GM21390 (cell line): ENCODE measurements at regions not wholly inside any gene's neighbourhood (a gene's known extent, or its start where the extent isn't known, plus 50 kb on each side); places are given as distances from the start of the nearest gene placed in this dataset.
A peak's percentile ranks its signal among the peaks of the same experiment; 100 is the strongest.

Experiments
- ATAC-seq: cut with Tn5 transposase; IDR thresholded peaks from one replicate; pipeline ENCODE4 v1.9.1; 2021; ENCODE audit not compliant: unreplicated experiment

GRCh38 chr15:35168464-35168863, 83.4 kb upstream of the NANOGP8 start:
- ATAC-seq = no peak

- no peak for ATAC-seq
Measured at GRCh38 chr15:35167675-35168074, 82.6 kb upstream of the NANOGP8 start.

GRCh38 chr15:35166730-35167359, 81.8 kb upstream of the NANOGP8 start:
- ATAC-seq = no peak

DNA sequence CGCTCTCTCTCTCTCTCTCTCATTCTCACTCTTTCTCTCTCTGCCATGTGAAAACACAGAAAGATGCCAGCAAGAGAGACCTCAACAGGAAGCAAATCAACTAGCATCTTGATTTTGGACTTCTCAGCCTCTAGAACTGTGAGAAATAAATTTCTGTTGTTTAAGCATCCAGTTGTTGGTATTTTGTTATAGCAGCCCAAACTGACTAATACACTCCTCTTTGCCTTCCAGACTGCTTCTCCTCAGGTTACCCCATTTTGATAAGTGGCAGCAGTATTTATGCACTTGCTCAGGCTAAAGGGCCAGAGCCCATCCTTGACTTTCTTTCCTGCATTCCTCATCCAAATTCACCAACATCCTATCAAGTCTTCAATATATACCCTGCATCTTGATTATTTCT, 76.6 kb upstream of the NANOGP8 start:
- ATAC-seq = no peak

DNA sequence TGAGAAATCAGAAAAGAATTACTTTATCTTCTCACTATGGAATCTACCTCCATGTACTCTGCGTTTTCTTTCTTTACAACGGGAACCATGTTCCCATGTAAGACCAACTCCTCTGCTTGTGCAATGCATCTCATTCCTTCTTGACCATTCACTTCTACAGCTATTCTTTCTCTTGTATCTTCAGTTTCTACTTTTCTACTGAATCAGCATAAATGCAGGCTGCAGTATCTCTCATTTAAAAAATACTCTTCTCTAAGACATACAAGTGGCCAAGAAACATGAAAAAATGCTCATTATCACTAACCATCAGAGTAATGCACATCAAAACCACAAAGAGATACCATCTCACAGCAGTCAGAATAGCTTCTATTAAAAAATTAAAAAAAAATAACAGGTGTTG, 74.1 kb upstream of the NANOGP8 start:
- ATAC-seq = no peak

DNA sequence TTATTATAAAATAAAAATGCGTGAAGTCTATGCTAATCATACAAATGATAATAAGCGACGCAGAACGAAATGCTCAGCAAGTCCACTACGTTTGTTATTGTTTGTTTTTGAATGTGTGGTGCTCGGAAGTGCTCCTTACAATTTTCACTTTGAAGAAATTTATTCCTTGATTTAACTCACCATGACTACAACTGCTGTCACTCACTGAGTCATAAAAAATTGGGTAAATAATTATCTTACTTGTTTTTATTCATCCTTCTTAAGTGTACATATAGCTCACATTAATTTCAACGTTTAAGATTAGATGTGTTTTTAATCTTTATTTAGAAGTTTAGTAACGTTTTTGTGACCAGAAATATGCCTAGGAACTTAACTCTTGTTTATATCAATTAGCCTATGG, 66.7 kb upstream of the NANOGP8 start:
- ATAC-seq = no peak

GRCh38 chr15:35151381-35151780, 66.3 kb upstream of the NANOGP8 start:
- ATAC-seq = no peak

GRCh38 chr15:35150361-35150760, 65.3 kb upstream of the NANOGP8 start:
- ATAC-seq = no peak

DNA sequence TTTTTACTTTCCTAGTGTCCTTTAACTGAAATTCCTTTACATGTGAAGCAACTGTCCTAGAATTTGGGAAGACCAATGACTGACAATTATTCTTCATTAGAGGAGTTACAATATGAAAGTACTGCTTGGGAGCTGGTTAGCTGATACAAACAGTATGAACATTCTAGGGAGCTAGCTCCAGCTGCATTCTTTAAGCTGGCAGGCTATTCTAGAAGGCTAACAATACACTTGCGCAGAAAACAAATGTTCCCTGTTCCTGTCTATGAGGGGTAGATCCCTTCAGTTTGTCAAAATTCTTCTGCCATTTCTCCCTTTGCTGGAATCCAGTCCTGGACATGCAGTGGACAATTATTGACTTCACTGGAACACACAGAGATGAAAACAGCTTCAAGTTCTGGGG, 60.2 kb upstream of the NANOGP8 start:
- ATAC-seq = no peak

GRCh38 chr15:35142578-35142977, 57.5 kb upstream of the NANOGP8 start:
- no peak for ATAC-seq

DNA sequence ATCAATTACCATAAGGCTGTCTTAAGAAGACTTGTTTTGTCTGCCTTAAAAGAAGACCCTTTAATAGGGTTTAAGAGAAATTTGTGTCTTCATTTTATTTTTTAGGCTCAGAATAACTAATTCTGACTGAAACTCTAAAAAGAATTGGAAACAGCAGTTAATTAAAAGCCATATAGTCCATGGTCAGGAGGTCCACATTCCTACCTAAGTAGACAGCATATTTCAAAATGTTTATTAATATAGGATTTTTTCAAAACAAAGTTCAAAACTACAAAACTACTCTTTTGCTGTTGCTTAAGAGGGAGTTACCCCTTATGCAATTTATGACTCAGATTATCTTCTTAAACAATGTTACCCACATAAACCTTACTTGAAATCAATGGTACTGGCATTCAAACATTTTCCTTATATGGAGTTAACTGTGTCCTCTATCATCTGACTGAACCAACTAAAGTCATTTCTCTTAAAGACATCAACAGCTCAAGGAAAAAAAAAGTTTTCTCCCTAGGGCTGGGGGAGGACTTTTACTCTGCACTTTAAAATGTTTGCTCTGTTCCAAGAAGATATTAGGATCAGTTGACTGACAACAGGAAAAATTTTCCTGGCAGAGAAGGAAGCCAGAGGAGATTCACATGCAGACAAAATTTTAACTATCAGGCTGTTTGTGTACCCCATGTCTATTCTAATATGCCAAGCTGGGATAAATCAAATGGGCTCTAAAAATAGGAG, 56.8 kb upstream of the NANOGP8 start:
- ATAC-seq = no peak

DNA sequence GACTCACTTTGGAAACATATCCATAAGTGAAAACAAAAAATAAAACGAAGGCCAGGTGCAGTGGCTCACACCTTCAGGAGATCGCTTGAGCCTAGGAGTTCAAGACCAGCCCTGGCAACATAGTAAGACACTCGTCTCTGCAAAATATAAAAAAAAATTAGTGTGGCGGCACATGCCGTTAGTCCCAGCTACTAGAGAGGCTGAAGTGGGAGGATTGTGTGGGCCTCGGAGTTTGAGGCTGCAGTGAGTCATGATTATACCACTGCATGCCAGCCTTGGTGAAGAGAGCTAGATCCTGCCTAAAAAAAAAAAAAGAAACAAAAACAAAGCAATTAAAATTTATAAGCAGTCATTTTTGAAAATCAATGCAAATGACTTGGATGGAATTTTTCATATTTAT, 54.7 kb upstream of the NANOGP8 start:
- ATAC-seq = no peak

- no peak for ATAC-seq
Measured at GRCh38 chr15:35137190-35137574, 52.1 kb upstream of the NANOGP8 start.

DNA sequence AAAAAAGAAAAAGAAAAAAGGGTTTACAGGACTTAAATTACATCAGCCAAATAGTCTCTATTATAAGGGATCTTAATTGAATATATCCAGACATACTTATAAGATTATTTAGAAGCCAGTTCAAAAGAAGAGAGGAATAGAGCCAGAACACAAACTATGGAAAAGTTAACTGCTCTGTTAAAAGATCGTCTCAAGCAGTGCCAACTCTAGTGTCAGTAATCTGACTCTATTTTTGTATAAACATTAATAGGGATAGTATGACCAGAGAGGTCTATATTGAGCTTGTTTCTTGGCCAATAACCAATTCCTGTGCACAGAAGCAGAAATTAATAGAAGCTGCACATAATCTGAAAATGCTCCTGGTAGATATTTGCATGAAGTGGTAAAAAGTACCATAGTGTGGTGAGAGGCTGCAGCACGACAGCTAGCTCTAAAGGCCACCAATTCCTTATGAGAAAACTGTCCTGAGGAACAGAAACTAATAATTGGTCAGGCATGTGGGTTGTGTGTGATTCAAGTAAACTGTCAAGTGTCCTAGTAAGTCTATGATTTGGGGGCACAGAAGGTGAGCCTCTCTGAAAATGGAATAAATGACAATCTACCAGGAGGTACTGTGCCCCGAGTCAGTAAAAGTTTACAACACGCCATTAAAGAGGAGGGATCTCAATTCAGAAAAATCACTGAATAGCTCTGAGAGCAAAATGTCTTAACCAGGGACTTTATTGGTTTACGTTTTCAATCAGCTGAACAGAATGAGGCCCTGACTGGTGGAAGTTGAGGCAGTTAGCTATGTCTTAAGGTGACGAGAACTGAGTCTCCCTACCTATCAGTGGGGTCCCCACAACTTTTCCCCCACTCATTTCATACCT, 51.5 kb upstream of the NANOGP8 start:
- ATAC-seq = peak; percentile 98
